HG03460 (cell line): ENCODE measurements at regions not wholly inside any gene's neighbourhood (a gene's known extent, or its start where the extent isn't known, plus 50 kb on each side); places are given as distances from the start of the nearest gene placed in this dataset.

Experiments used
- ATAC-seq: cut with Tn5 transposase; IDR thresholded peaks from one replicate; pipeline ENCODE4 v1.9.1; 2021; ENCODE audit not compliant: unreplicated experiment

DNA sequence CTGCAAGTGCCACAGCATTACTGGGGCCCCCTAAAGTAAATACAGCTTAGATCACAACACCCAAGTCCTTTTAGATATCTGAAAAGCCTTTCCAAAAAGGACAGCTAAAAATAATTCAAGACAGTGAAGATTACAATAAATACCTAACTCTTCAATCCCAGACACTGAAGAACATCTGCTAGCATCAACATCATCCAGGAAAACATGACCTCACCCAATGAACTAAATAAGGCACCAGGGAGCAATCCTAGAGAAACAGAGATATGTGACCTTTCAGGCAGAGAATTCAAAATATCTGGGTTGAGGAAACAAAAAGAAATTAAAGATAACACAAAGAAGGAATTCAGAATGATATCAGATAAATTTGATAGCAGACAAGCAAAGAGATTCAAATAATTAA, 71.7 kb upstream of the TTC14 start:
- ATAC-seq, result no peak

DNA sequence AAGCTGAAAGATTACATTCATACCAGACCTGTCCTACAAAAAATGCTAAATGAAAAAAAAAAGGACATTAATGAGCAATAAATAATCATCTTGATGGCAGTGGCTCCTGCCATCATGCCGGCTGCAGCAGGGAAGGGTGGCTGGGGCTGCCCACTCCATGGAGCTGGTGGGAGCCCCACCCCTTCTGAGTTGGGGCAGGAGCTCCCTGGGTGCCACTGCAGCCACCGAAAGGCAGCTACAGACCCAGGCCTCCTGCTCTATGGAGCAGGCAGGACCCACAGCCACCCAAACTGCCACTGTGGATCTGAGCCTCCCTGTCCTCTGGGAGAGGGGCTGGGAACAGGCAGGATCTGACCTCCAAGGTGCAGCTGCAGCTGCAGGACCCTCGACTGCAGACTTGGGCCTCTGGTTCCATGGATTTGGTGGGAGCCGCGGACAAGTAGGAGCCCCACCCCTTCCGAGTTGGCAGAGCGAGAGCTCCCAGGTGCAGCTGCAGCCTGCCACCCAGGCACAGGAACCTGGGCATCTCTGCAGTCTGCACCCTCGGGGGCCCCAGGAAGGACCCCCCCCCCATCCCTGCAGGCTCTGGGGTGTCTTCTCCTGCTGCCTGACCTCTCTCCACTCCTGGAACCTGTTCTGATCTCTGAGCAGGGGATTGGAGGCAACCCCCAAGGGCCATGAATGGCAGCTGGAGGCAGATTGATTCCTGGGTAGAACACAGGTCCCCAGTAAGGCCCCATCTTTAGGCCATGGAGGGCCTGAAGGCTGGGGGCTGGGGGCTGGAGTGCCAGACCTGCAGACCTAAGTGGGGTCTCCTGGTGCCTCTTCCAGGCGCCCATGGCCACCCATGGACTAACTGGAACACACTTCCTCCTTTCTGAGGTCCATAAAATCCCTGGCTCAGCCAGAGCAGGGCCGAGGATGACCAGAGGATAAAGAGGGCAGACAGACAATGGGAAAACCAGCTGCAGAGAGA, 70.4 kb upstream of the TTC14 start:
- no peak for ATAC-seq

DNA sequence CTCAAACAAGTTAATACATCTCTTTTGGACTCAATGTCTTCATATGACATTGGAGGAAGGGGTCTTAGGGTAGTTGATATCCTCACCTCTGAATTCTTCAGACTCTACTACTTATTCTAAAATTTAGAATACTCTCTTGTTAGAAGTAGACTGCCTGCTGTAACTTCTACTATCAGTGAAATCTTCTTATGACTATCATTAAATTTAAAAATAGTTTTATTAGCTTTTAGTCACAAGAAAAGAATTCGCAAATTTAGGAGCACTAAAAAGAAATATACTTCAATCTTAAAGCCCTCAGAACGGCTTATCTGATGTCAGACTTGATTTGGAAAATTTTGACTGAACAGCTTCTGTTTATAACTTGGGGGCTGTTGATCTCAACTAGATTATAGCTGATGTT, 67.1 kb upstream of the TTC14 start:
- no peak for ATAC-seq

DNA sequence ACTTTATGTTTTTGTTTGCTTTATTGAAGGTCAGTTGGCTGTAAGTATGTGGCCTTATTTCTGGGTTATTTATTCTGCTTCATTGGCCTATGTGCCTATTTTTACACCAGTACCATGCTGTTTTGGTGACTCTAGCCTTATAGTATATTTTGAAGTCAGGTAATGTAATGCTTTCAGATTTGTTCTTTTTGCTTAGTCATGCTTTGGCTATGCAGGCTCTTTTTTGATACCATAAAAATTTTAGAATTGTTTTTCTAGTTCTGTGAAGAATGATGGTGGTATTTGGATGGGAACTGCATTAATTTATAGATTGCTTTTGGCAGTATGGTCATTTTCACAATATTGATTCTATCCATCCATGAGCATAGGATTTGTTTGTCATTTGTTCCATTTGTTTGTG, 63.5 kb upstream of the TTC14 start:
- no peak for ATAC-seq

DNA sequence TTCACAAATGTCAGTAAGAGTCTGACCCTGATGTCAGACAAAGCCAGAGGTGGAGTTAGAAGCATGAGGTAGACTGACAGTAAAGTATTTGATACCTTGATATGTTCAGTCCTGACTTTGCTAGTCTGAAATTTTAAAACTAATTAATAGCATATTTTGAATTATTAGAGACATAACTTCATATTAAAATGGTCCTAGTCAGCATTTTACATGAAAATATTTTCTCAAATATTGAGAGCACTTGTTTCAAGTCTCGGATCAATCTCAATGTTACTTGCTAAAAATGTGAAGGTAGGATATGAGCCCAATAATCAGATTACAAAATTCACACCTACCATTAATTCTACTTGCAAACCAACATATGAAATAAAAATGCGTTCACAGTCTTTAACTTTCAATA, 58.1 kb upstream of the TTC14 start:
- no peak for ATAC-seq

DNA sequence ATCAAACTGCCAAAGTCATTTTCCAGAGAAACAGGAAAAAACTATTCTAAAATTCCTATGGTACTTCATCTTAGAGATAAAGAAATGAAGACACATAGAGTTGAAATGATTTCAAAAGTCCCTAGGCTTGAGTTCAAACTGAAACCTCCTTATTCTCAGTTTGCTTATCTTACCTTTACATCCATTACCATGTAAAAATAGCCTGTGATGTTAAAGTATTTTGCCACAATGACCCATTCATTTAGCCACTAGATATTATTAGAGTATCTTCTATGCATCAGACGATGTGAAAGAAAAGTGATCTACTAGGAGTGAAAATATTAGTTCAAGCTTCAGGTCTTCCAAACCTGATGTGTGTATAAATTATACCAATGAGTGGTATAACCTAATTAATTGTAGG, 55.1 kb upstream of the TTC14 start:
- no peak for ATAC-seq

DNA sequence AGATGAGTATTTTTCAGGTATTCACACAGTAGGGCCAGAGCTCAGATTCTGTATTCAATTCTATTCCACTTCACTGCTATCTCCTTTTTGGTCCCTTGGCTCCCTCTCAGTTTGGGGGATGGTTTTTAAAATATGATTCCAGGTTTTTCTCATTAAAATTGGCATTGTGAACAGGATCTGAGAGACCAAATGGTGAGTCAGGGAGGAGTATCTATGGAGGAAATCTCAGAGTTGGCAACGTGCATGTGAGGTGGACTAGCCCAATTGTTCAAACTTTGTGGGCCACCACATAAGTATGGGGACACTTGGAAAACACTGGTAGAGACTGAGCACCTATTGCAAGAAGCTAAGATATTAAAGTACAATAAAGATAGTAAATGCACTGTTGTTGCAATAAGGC, 53.9 kb upstream of the TTC14 start:
- ATAC-seq, result no peak
